Endothelial cell (in vitro differentiated cells): ENCODE measurements at regions not wholly inside any gene's neighbourhood (a gene's known extent, or its start where the extent isn't known, plus 50 kb on each side); places are given as distances from the start of the nearest gene placed in this dataset.

Experiments used
- DNase-seq: peaks from one replicate; pipeline ENCODE4 v3.0.0; 2021; ENCODE audit warnings: low spot score
- H3K27ac Mint-ChIP-seq: one replicate; pipeline ENCODE4 v1.8.0; 2021; ENCODE audit warnings: mixed read lengths, inconsistent platforms; ENCODE audit not compliant: unreplicated experiment
- H3K27me3 Mint-ChIP-seq: one replicate; pipeline ENCODE4 v1.8.0; 2021; ENCODE audit warnings: mild to moderate bottlenecking, moderate library complexity, mixed read lengths, inconsistent platforms; ENCODE audit not compliant: unreplicated experiment
- H3K36me3 Mint-ChIP-seq: one replicate; pipeline ENCODE4 v1.8.0; 2021; ENCODE audit warnings: mild to moderate bottlenecking, low read depth, mixed read lengths, inconsistent platforms; ENCODE audit not compliant: unreplicated experiment
- H3K4me1 Mint-ChIP-seq: one replicate; pipeline ENCODE4 v1.8.0; 2021; ENCODE audit warnings: mild to moderate bottlenecking, mixed read lengths, inconsistent platforms; ENCODE audit not compliant: unreplicated experiment
- H3K4me3 Mint-ChIP-seq: one replicate; pipeline ENCODE4 v1.8.0; 2021; ENCODE audit warnings: mild to moderate bottlenecking, mixed read lengths, inconsistent platforms; ENCODE audit not compliant: unreplicated experiment
- H3K9me3 Mint-ChIP-seq: one replicate; pipeline ENCODE4 v1.8.0; 2021; ENCODE audit warnings: mixed read lengths, inconsistent platforms; ENCODE audit not compliant: unreplicated experiment
- CTCF ChIP-seq: fragments of 200-600 bp; sonication (generic); IDR thresholded peaks from one replicate; pipeline ENCODE4 v1.5.0; 2021; ENCODE audit warnings: antibody characterized with exemption; ENCODE audit not compliant: unreplicated experiment

- no peak for DNase-seq
- Mint-ChIP-seq H3K27ac (no peak overlapping the region), H3K9me3 (no peaks in the 10 kb centered on the region), H3K27me3 (no peaks in the 10 kb centered on the region), H3K4me1 (peaks cover 4% of the 10 kb centered on the region), H3K4me3 (no peak overlapping the region), H3K36me3 (no peaks in the 10 kb centered on the region)
- no peak for TF ChIP-seq CTCF
These were observed 747.5 kb downstream of the NR2F2 start for GRCh38 chr15:97077975-97078374.

GRCh38 chr15:97078591-97078990, 748.1 kb downstream of the NR2F2 start:
- no peak for DNase-seq
- H3K27me3 Mint-ChIP-seq: no peaks in the 10 kb centered on the region

GRCh38 chr15:97081666-97082226, 751.2 kb downstream of the NR2F2 start:
- TF ChIP-seq CTCF: no peak
- H3K36me3 Mint-ChIP-seq: no peaks in the 10 kb centered on the region
- no peak for DNase-seq
- H3K4me1 Mint-ChIP-seq: peaks cover 4% of the 10 kb centered on the region
- H3K27me3 Mint-ChIP-seq: no peaks in the 10 kb centered on the region
- no peaks in the 10 kb centered on the region for H3K9me3 Mint-ChIP-seq
- H3K4me3 Mint-ChIP-seq: no peak overlapping the region
- no peak overlapping the region for H3K27ac Mint-ChIP-seq

More at GRCh38 chr15:97078591-97078990, 748.1 kb downstream of the NR2F2 start:
- no peak overlapping the region for H3K27ac Mint-ChIP-seq
- no peak overlapping the region for H3K4me3 Mint-ChIP-seq
- no peak for TF ChIP-seq CTCF
- no peaks in the 10 kb centered on the region for H3K9me3 Mint-ChIP-seq
- H3K36me3 Mint-ChIP-seq: no peaks in the 10 kb centered on the region
- peaks cover 4% of the 10 kb centered on the region for H3K4me1 Mint-ChIP-seq

GRCh38 chr15:97082830-97083229, 752.3 kb downstream of the NR2F2 start:
- Mint-ChIP-seq H3K36me3 (no peaks in the 10 kb centered on the region), H3K4me1 (peaks cover 1% of the 10 kb centered on the region), H3K27ac (no peak overlapping the region), H3K27me3 (no peaks in the 10 kb centered on the region), H3K4me3 (no peak overlapping the region), H3K9me3 (no peaks in the 10 kb centered on the region)
- no peak for TF ChIP-seq CTCF
- no peak for DNase-seq

- DNase-seq: no peak
- H3K9me3 Mint-ChIP-seq: no peaks in the 10 kb centered on the region
- no peaks in the 10 kb centered on the region for H3K27me3 Mint-ChIP-seq
- TF ChIP-seq CTCF: no peak
- H3K36me3 Mint-ChIP-seq: no peaks in the 10 kb centered on the region
- H3K4me3 Mint-ChIP-seq: no peak overlapping the region
- no peak overlapping the region for H3K27ac Mint-ChIP-seq
- H3K4me1 Mint-ChIP-seq: no peaks in the 10 kb centered on the region
These were observed 754.1 kb downstream of the NR2F2 start for GRCh38 chr15:97084650-97085049.
